Gastroesophageal sphincter (tissue), 3 donors: ENCODE measurements at regions not wholly inside any gene's neighbourhood (a gene's known extent, or its start where the extent isn't known, plus 50 kb on each side); places are given as distances from the start of the nearest gene placed in this dataset.

Experiments
- CTCF ChIP-seq, 4 experiments: fragments of 200-600 bp in 2 of 4; fragments of 450-650 bp in 2 of 4; sonication (generic) in 1 of 4; IDR thresholded peaks; one replicate each; pipeline ENCODE4 v1.5.1; 2017 to 2019; ENCODE audit warnings: antibody characterized with exemption in 4 of 4, mild to moderate bottlenecking in 2 of 4, moderate library complexity in 2 of 4
- POLR2A ChIP-seq, 2 donors: fragments of 450-650 bp; IDR thresholded peaks; one replicate each; pipeline ENCODE4 v1.6.1; 2017; ENCODE audit warnings: antibody characterized with exemption in 2 of 2, mild to moderate bottlenecking in 2 of 2, moderate library complexity in 1 of 2
- POLR2AphosphoS5 ChIP-seq: sonication (generic); formaldehyde crosslinking; IDR thresholded peaks from one replicate; pipeline ENCODE4 v1.6.1; 2017; ENCODE audit warnings: antibody characterized with exemption

GRCh38 chr6:137401088-137401487 lies 93.1 kb downstream of the OLIG3 start:
- TF ChIP-seq CTCF (IDR thresholded peaks at IDR 0.05), result no peak
- TF ChIP-seq POLR2AphosphoS5, result no peak
- no peak for TF ChIP-seq POLR2A (IDR thresholded peaks at IDR 0.05)
